ENCODE measurements at regions not wholly inside any gene's neighbourhood (a gene's known extent, or its start where the extent isn't known, plus 50 kb on each side); places are given as distances from the start of the nearest gene placed in this dataset.

GRCh38 chr15:91530956-91531582, 322.4 kb upstream of the SLCO3A1 start (continued):
- TF ChIP-seq CHCHD3 (CRISPR knock-in tag; IDR thresholded peaks at IDR 0.05) (no peak), ZFP1 (CRISPR knock-in tag; IDR thresholded peaks at IDR 0.05) (no peak), ZNF513 (CRISPR knock-in tag; conservative IDR thresholded peaks at IDR 0.05) (no peak), MYPOP (CRISPR knock-in tag; IDR thresholded peaks at IDR 0.05) (no peak), ZSCAN30 (CRISPR knock-in tag; IDR thresholded peaks at IDR 0.05) (no peak), ZNF652 (CRISPR knock-in tag; IDR thresholded peaks at IDR 0.05; ENCODE audit: borderline replicate concordance, low read depth) (no peak), EZH2 (conservative IDR thresholded peaks at IDR 0.05; ENCODE audit: low read depth, low read length) (no peak), ZNF451 (CRISPR knock-in tag; IDR thresholded peaks at IDR 0.05) (no peak)

GRCh38 chr15:91534235-91534634, 319.3 kb upstream of the SLCO3A1 start:
- ChIA-PET POLR2A (no interaction called here), CTCF (ENCODE audit: low intra/inter-chr PET ratio, low total read pairs) (no interaction called here)
- 84% methylated on average over 2 of the region's 2 CpGs for WGBS (ENCODE audit: low lambda C conversion rate)
- Histone ChIP-seq H4K20me1 (ENCODE audit: insufficient read depth, low read length) (no peaks in the 10 kb centered on the region), H3K4me2 (ENCODE audit: low read depth, low read length) (no peak overlapping the region), H3K27me3 (ENCODE audit: control insufficient read depth in 1 of 2, insufficient read depth in 2 of 2, low read length in 2 of 2) (no peaks in the 10 kb centered on the region; a peak in 1 of 5 replicates), H3K9ac (ENCODE audit: insufficient read depth, low read depth, low read length) (no peak overlapping the region), H3K79me2 (ENCODE audit: insufficient read depth, low read length) (no peaks in the 10 kb centered on the region), H3K4me1 (ENCODE audit: insufficient read depth, low read length) (peaks cover 50% of the 10 kb centered on the region), H3K36me3 (replicated peaks in 1 of 2; ENCODE audit: control insufficient read depth in 1 of 2, insufficient read depth in 2 of 2, low read length in 2 of 2) (no peaks in the 10 kb centered on the region), H2AFZ (ENCODE audit: low read length) (no peak overlapping the region), H3K4me3 (replicated peaks in 1 of 3; ENCODE audit: insufficient read depth in 1 of 3, low read depth in 2 of 3, low read length in 3 of 3) (no peak overlapping the region), H3K27ac (ENCODE audit: extremely low read length, insufficient read depth, low read length) (no peak overlapping the region), H3K9me3 (ENCODE audit: low read length) (no peaks in the 10 kb centered on the region; the same call in 1 of the 2 replicates)
- intact Hi-C loops (cut with micrococcal nuclease; ENCODE audit: unreplicated experiment) (no loop called here), in situ Hi-C loops (cut with HindIII; ENCODE audit: extremely low pct_ligation_motif_present, low pct_unique_long_range_greater_than_20kb) (no loop called here)
- no TSS peak for BruUV-seq (replicated peaks)
- ATAC-seq (no peak), FAIRE-seq (no peak), DNase-seq (ENCODE audit: low spot score) (no peak)
- TF ChIP-seq MZF1 (CRISPR knock-in tag; IDR thresholded peaks at IDR 0.05; ENCODE audit: borderline replicate concordance) (no peak), CC2D1A (CRISPR knock-in tag; IDR thresholded peaks at IDR 0.05) (no peak), NFKBIZ (CRISPR knock-in tag; IDR thresholded peaks at IDR 0.05) (no peak), ZFP90 (CRISPR knock-in tag; IDR thresholded peaks at IDR 0.05; ENCODE audit: borderline replicate concordance) (no peak), ERF (CRISPR knock-in tag; IDR thresholded peaks at IDR 0.05) (no peak), DRAP1 (CRISPR knock-in tag; IDR thresholded peaks at IDR 0.05) (no peak), GTF2F1 (IDR thresholded peaks at IDR 0.05; ENCODE audit: low read length) (no peak), FOXC1 (CRISPR knock-in tag; IDR thresholded peaks at IDR 0.05; ENCODE audit: borderline replicate concordance) (no peak), ZBTB7B (CRISPR knock-in tag; IDR thresholded peaks at IDR 0.05) (no peak)

All from HepG2 (cell line).